Astrocyte (in vitro differentiated cells and primary cell): ENCODE measurements at regions not wholly inside any gene's neighbourhood (a gene's known extent, or its start where the extent isn't known, plus 50 kb on each side); places are given as distances from the start of the nearest gene placed in this dataset.

ENCODE experiments used
- DNase-seq: peaks from one replicate; pipeline ENCODE4 v3.0.0-alpha.2; 2010; ENCODE audit warnings: low read depth
- FAIRE-seq: peaks from 2 replicates; lab custom pipeline; 2011; peaks lifted over from hg19 to GRCh38; lab: Jason Lieb, UNC
- H2AFZ ChIP-seq: 2 replicates; pipeline ENCODE4 v1.6.0; 2012; ENCODE audit warnings: low read depth, low read length, inconsistent platforms
- H3K27ac ChIP-seq: 2 replicates; pipeline ENCODE4 v1.5.1; 2011; ENCODE audit warnings: low read depth, low read length, inconsistent platforms
- H3K27me3 ChIP-seq: 2 replicates; pipeline ENCODE4 v1.6.0; 2011; ENCODE audit warnings: low read length, inconsistent platforms; ENCODE audit not compliant: insufficient read depth
- H3K36me3 ChIP-seq: 2 replicates; pipeline ENCODE4 v1.5.1; 2011; ENCODE audit warnings: low read length, inconsistent platforms; ENCODE audit not compliant: insufficient read depth
- H3K4me1 ChIP-seq: 2 replicates; pipeline ENCODE4 v1.5.1; 2011; ENCODE audit warnings: low read length, inconsistent platforms; ENCODE audit not compliant: insufficient read depth
- H3K4me2 ChIP-seq: 2 replicates; pipeline ENCODE4 v1.6.0; 2012; ENCODE audit warnings: low read length, inconsistent platforms
- H3K4me3 ChIP-seq: 2 replicates; pipeline ENCODE4 v1.5.1; 2011; ENCODE audit warnings: low read depth, mild to moderate bottlenecking, low read length, inconsistent platforms; ENCODE audit not compliant: insufficient read depth
- H3K79me2 ChIP-seq: 2 replicates; pipeline ENCODE4 v1.6.0; 2012; ENCODE audit warnings: mild to moderate bottlenecking, low read length, inconsistent platforms; ENCODE audit not compliant: insufficient read depth
- H3K9ac ChIP-seq: 2 replicates; pipeline ENCODE4 v1.6.0; 2012; ENCODE audit warnings: mild to moderate bottlenecking, low read length, inconsistent platforms
- H3K9me3 ChIP-seq: 2 replicates; pipeline ENCODE4 v1.5.1; 2012; ENCODE audit warnings: low read depth, mild to moderate bottlenecking, low read length, inconsistent platforms; ENCODE audit not compliant: insufficient read depth
- H4K20me1 ChIP-seq: 2 replicates; pipeline ENCODE4 v1.6.0; 2012; ENCODE audit warnings: low read length, inconsistent platforms; ENCODE audit not compliant: insufficient read depth
- H3K27ac Mint-ChIP-seq: one replicate; pipeline ENCODE4 v1.8.0; 2021; ENCODE audit warnings: mild to moderate bottlenecking, mixed read lengths; ENCODE audit not compliant: unreplicated experiment
- H3K27me3 Mint-ChIP-seq: one replicate; pipeline ENCODE4 v1.8.0; 2021; ENCODE audit warnings: low read depth, mixed read lengths; ENCODE audit not compliant: unreplicated experiment
- H3K36me3 Mint-ChIP-seq: one replicate; pipeline ENCODE4 v1.8.0; 2021; ENCODE audit warnings: low read depth, mixed read lengths; ENCODE audit not compliant: unreplicated experiment
- H3K4me1 Mint-ChIP-seq: one replicate; pipeline ENCODE4 v1.8.0; 2021; ENCODE audit warnings: low read depth, mixed read lengths; ENCODE audit not compliant: unreplicated experiment
- H3K4me3 Mint-ChIP-seq: one replicate; pipeline ENCODE4 v1.8.0; 2021; ENCODE audit warnings: mild to moderate bottlenecking, moderate library complexity, mixed read lengths; ENCODE audit not compliant: unreplicated experiment
- H3K9me3 Mint-ChIP-seq: one replicate; pipeline ENCODE4 v1.8.0; 2021; ENCODE audit warnings: mild to moderate bottlenecking, mixed read lengths; ENCODE audit not compliant: unreplicated experiment
- CTCF ChIP-seq: IDR thresholded peaks from 2 replicates; pipeline ENCODE4 v1.5.1; 2011; ENCODE audit warnings: low read depth, mild to moderate bottlenecking, inconsistent platforms, low read length, moderate library complexity; ENCODE audit not compliant: insufficient read depth
- EZH2 ChIP-seq: IDR thresholded peaks from 2 replicates; pipeline ENCODE4 v1.6.1; 2012; ENCODE audit warnings: mild to moderate bottlenecking, low read length, inconsistent platforms; ENCODE audit not compliant: insufficient read depth

- no peak for DNase-seq
- H3K27ac Mint-ChIP-seq = no peak overlapping the region
- H3K36me3 ChIP-seq = no peaks in the 10 kb centered on the region
Observed at GRCh38 chr5:77152441-77152840, 58.0 kb upstream of the PDE8B start.

GRCh38 chr5:77151501-77151900, 59.0 kb upstream of the PDE8B start:
- no peak for TF ChIP-seq EZH2
- no peak for TF ChIP-seq CTCF
- Histone ChIP-seq H3K4me2 (no peak overlapping the region), H3K4me3 (no peak overlapping the region), H3K36me3 (no peaks in the 10 kb centered on the region), H2AFZ (no peak overlapping the region), H3K9ac (no peak overlapping the region), H3K9me3 (no peaks in the 10 kb centered on the region), H4K20me1 (no peaks in the 10 kb centered on the region), H3K4me1 (no peaks in the 10 kb centered on the region), H3K79me2 (no peaks in the 10 kb centered on the region), H3K27me3 (peaks cover 6% of the 10 kb centered on the region), H3K27ac (no peak overlapping the region)
- FAIRE-seq (no peak), DNase-seq (no peak)
- Mint-ChIP-seq H3K4me3 (no peak overlapping the region), H3K9me3 (peaks cover 1% of the 10 kb centered on the region), H3K27ac (no peak overlapping the region), H3K27me3 (peaks cover 10% of the 10 kb centered on the region), H3K4me1 (no peaks in the 10 kb centered on the region), H3K36me3 (no peaks in the 10 kb centered on the region)

More at GRCh38 chr5:77152441-77152840, 58.0 kb upstream of the PDE8B start:
- H3K27me3 ChIP-seq = peaks cover 6% of the 10 kb centered on the region
- H3K9me3 Mint-ChIP-seq = no peaks in the 10 kb centered on the region
- no peaks in the 10 kb centered on the region for H3K79me2 ChIP-seq
- H4K20me1 ChIP-seq = no peaks in the 10 kb centered on the region
- no peaks in the 10 kb centered on the region for H3K4me1 ChIP-seq
- H3K9ac ChIP-seq = no peak overlapping the region
- H3K27me3 Mint-ChIP-seq = peaks cover 10% of the 10 kb centered on the region
- TF ChIP-seq EZH2 (no peak), CTCF (no peak)
- no peak overlapping the region for H3K4me3 Mint-ChIP-seq
- H2AFZ ChIP-seq = no peak overlapping the region
- no peaks in the 10 kb centered on the region for H3K4me1 Mint-ChIP-seq
- no peaks in the 10 kb centered on the region for H3K36me3 Mint-ChIP-seq
- no peak overlapping the region for H3K4me3 ChIP-seq
- no peak overlapping the region for H3K4me2 ChIP-seq
- H3K9me3 ChIP-seq = no peaks in the 10 kb centered on the region
- FAIRE-seq = no peak
- no peak overlapping the region for H3K27ac ChIP-seq

- Histone ChIP-seq H4K20me1 (no peaks in the 10 kb centered on the region), H3K9me3 (no peaks in the 10 kb centered on the region), H3K27me3 (peaks cover 6% of the 10 kb centered on the region), H3K4me3 (no peak overlapping the region), H2AFZ (no peak overlapping the region), H3K4me1 (no peaks in the 10 kb centered on the region), H3K79me2 (no peaks in the 10 kb centered on the region), H3K4me2 (no peak overlapping the region), H3K36me3 (no peaks in the 10 kb centered on the region), H3K27ac (no peak overlapping the region), H3K9ac (no peak overlapping the region)
- FAIRE-seq (no peak), DNase-seq (no peak)
- Mint-ChIP-seq H3K36me3 (no peaks in the 10 kb centered on the region), H3K4me1 (peaks cover 8% of the 10 kb centered on the region), H3K4me3 (no peak overlapping the region), H3K27ac (no peak overlapping the region), H3K27me3 (peaks cover 4% of the 10 kb centered on the region), H3K9me3 (peaks cover 3% of the 10 kb centered on the region)
- TF ChIP-seq CTCF (no peak), EZH2 (no peak)
Observed at GRCh38 chr5:77146896-77147295, 59.8 kb upstream of the ZBED3 start.
